Midbrain (tissue), 1 donor: ENCODE measurements at regions not wholly inside any gene's neighbourhood (a gene's known extent, or its start where the extent isn't known, plus 50 kb on each side); places are given as distances from the start of the nearest gene placed in this dataset.
"Not testable (repeated sequence)": the region's sequence is repeated elsewhere in the genome, so short reads cannot be mapped to it uniquely, and the experiment has no call there.

ENCODE experiments used
- DNase-seq: peaks from one replicate; lab custom pipeline; 2025; lab: John Stamatoyannopoulos, UW

- DNase-seq: not testable (repeated sequence)
Measured at GRCh38 chr2:194276667-194277066, 1380.4 kb upstream of the SLC39A10 start.

- no peak for DNase-seq
Measured at GRCh38 chr2:194271293-194271961, 1385.6 kb upstream of the SLC39A10 start.

DNA sequence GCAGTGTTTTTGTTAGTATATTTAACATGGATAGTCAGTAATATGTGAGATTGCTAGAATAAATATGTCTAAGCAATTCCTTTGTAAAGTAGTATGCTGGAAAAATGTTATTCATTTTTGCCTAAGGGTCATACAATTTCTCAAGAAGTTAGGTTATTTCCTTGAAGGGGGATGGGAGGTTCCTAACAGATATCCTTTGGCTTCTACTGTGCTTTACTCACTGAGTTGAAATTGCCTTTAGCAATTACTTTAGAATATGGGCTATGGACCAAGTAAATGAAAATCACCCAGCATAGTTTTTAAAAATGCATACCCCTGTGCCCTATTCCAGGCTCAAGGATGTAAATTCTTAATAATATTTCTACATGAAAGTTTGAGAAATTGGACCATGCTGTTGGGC lies 1386.4 kb upstream of the SLC39A10 start:
- no peak for DNase-seq

- no peak for DNase-seq
Measured at GRCh38 chr2:194264586-194264985, 1392.4 kb upstream of the SLC39A10 start.

- no peak for DNase-seq
Measured at GRCh38 chr2:194260185-194260584, 1396.8 kb upstream of the SLC39A10 start.

DNA sequence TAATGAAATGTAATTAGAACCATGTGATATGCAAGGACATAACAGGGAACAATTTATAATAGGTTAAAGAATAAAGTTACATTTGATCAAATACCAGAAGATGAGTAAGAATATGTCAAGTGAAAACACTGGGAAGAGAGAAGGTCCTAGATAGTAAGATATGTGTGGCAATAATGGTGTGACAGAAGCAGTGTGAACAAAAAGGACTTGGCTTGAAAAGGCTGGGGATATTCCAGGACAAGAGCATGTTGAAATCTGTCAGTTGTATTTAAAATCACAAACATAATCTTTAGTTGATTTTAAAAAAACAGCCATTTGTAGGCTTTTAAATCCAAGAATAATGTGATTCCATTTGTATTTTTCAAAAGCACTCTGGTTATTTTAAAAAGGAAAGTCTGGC lies 1399.9 kb upstream of the SLC39A10 start:
- DNase-seq: no peak

- DNase-seq: no peak
Measured at GRCh38 chr2:194253528-194254259, 1403.3 kb upstream of the SLC39A10 start.

DNA sequence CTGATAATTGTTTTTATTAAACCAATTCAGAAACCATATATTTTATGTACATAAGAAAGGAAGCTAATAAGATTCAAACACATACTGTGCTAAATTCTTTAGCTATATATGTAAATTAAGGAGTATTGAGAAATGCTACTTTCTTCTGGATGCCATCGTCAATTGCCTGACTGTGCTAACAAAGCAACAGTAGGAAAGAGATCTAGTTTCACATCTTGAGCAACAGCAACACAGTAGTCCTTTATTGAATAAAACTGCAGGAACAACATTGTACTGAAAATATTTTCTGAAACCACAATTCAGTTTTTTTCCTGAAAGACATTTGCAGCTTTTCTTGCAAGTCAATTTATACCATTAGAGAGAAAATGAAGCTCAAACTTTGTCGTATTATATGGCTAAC lies 1404.9 kb upstream of the SLC39A10 start:
- no peak for DNase-seq

DNA sequence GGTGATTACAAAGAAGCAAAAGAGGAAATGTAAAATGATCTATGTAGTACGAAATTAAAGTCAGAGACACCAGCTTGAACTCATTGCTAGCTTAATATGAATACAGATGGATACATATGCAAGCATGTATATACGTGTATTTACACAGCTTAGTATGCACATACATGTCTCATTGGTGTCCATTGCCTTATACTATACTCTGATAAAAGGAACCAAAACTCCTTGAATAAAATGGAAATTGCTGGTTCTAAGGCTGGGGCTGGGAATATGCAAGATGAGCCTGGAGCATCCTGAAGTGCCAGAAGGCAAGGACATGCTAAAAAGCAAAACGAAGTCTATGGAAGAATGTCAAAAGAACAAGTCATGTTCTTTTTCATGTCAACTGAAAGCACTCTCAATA lies 1424.4 kb upstream of the SLC39A10 start:
- DNase-seq: no peak

DNA sequence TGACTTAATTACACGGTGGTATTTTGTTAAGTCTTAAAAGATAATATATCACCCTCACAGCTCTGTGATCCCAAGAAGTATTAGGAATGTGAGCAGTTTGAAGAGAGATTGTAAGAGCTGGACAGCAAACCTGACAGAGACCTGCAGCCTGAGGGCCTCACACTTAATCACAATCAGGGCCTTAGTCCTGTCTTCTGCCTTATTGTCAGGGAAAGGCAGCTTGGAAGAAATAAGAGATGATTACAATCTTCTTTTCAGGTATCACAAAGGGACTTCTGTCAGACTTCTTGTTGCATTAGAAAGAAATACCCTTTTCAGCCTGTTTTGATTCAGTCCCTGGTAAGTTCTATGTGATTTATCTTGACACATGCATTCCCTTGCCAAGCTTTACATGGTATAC lies 1433.8 kb upstream of the SLC39A10 start:
- DNase-seq: no peak

DNA sequence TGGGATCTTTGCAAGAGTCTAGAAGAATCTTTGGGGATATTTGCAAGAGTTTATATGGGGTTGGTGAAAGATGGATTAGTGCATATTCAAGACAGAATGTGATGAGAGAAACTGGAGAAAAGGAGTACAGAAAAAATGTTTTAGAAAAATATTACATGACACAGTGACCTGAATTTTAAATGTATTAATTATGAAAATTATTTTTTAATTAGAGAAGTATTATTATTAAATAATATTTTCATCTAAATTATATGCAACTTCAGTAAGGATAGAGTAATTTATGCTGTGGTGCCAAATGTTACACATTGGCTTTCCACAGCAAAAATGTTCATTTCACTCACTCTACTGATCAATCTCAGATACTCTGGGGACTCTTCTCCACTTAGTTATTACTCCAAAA lies 1442.8 kb upstream of the SLC39A10 start:
- DNase-seq: no peak

DNA sequence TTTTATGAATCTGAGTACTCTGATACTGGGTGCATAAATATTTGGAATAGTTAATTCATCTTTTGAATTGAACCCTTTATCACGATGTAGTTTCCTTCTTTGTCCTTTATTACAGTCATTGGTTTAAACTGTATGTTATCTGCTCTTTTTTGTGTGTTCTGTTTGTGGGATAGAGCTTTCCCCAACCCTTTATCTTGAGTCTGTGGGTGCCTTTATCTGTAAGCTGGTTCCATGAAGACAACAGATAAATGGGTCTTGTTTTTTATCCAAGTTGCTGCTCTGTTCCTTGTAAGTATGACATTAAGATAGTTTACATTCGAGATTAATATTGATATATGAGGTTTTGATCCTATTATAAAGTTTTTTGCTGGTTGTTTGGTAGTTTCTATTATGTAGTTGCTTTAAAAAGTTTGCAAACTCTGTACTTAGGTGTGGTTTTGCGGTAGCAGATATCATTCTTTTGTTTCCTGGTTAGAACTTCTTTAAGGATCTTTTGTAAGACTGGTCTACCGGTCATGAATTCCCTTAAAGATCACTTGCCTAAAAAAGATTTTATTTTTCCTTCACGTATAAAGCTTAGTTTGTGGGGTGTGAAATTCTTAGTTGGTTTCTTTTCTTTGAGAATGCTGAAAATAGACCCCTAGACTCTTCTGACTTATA lies 1451.3 kb upstream of the SLC39A10 start:
- no peak for DNase-seq

- no peak for DNase-seq
Measured at GRCh38 chr2:194203898-194204297, 1453.1 kb upstream of the SLC39A10 start.

- DNase-seq: no peak
Measured at GRCh38 chr2:194182888-194183287, 1474.1 kb upstream of the SLC39A10 start.

DNA sequence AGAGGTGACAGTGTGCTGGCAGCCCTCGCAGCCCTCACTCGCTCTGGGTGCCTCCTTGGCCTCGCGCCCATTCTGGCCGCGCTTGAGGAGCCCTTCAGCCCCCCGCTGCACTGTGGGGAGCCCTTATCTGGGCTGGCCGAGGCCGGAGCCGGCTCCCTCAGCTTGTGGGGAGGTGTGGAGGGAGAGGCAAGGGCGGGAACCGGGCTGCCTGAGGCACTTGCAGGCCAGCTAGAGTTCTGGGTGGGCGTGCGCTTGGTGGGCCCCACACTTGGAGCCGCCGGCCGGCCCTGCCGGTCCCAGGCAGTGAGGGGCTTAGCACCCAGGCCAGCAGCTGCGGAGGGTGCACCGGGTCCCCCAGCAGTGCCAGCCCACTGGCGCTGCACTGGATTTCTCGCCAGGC lies 1480.9 kb upstream of the SLC39A10 start:
- DNase-seq: no peak

DNA sequence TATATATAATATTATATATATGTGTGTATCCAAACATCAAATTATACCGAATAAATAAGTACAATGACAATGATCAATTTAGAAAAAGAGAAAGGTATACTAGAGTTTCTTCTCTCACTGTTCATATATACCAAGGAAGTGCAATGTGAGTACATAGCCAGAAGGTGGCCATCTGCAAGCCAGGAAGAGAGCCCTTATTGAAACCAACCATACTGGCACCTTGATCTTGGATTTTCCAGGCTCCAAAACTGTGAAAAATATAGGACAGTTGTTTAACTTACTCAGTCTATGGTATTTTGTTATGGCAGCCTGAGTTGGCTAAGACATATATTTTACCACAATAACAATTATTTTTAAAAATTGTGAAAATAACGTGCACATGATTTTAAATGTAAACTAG lies 1490.2 kb upstream of the SLC39A10 start:
- DNase-seq: peak; percentile 9

DNA sequence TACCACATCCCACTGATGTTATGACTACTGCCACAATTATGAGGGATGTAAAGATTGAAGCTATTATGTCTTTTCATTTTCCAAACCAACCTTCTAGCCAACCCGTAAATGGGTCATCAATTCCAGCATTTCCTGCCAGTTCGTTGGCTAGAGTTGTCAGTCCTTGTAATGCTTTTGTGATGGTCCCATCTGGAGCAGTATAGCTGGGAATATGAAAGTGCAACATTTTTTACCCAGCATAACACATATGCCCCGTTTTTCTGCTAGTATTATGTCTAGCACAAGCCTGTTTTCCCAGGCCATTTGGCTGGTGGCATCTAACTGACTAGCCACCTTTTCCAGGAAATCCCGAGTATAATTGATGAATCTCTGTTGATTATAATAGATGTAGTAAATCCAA lies 1501.6 kb upstream of the SLC39A10 start:
- no peak for DNase-seq

- DNase-seq: no peak
Measured at GRCh38 chr2:194151231-194151630, 1505.8 kb upstream of the SLC39A10 start.

DNA sequence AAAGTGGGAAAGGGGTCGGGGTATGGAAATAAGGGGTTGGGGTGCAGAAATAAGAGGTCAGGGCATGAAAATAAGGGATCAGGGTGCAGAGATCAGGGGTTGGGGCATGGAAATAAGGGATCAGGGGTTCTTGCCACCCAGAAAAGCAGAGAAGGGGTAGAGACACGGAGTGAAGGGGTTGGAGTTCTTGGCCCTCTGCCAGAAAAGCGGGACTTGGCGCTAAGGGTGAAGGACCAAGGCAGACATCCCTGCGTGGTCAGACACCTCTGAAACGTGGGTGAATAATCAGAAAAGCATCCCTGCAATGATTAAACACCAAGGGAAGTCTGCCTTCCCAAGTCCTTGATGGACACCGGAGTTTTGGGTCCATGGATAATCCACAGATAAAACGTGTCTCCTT lies 1521.6 kb upstream of the SLC39A10 start:
- DNase-seq: no peak

DNA sequence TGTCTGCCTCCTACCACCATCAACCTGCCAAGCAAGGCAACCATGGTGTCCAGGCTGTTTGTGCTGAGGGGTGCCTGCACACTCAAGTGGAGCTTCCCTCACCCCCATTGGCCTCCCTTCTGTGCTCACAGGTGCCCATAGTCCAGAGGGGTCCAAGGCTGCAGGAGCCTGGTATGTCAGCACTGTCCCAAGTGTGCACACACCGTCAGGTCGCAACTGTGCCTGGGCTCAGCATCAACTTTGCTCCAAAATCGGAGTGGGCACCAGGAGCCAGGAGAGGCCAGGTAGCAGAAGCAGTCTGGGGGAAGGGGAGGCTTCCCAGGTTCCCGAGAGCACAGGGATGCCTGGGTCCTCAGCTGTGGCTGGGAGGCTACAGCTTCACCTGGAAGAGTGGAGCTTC lies 1528.2 kb upstream of the SLC39A10 start:
- DNase-seq: no peak

- no peak for DNase-seq
Measured at GRCh38 chr2:194126418-194126817, 1530.6 kb upstream of the SLC39A10 start.

GRCh38 chr2:194116861-194117260 lies 1540.2 kb upstream of the SLC39A10 start:
- DNase-seq: no peak

DNA sequence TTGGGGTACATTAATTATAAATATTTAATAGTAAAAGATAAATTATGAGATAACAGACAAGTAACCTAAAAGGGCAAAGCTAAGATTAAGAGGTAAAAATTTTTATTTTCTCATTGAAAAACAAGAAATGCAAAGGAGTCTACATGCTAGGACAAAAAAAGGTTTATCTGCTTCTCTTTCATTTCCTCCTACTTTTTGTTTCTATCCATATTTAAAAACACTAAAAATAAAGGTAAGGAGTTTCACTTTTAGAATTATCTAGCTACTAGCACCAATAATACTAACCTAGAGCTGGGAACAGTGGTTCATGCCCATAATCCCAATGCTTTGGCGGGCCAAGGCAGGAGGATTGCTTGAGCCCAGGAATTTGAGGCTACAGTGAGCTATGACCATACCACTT lies 1551.7 kb upstream of the SLC39A10 start:
- no peak for DNase-seq
